Pancreas (tissue), 10 donors: ENCODE measurements at regions not wholly inside any gene's neighbourhood (a gene's known extent, or its start where the extent isn't known, plus 50 kb on each side); places are given as distances from the start of the nearest gene placed in this dataset.

Experiments
- ATAC-seq, 4 donors: fragments of 200-7000 bp; cut with Tn5 transposase; one replicate each; pipeline versions ENCODE4 v1.8.0 to v1.9.1; 2020; ENCODE audit warnings: mild to moderate bottlenecking in 4 of 4, moderate library complexity in 4 of 4
- DNase-seq, 6 donors: peaks; one replicate each; pipeline ENCODE4 v3.0.0-alpha.2; 2020
- FAIRE-seq: peaks from 2 replicates; lab custom pipeline; 2012; peaks lifted over from hg19 to GRCh38; lab: Jason Lieb, UNC
- H3K27ac ChIP-seq, 4 donors: fragments of 200-600 bp; sonication (generic); 1 replicate in 3 of 4; 2 replicates in 1 of 4; pipeline versions ENCODE4 v1.5.0 to v1.8.0; 2020
- H3K27me3 ChIP-seq, 4 donors: fragments of 200-600 bp; one replicate each; pipeline ENCODE4 v1.8.0; 2021
- H3K36me3 ChIP-seq, 3 donors: fragments of 200-600 bp; sonication (generic) in 1 of 3; one replicate each; pipeline versions ENCODE4 v1.5.0 to v1.8.0; 2020 to 2021
- H3K4me1 ChIP-seq, 3 donors: fragments of 200-600 bp; one replicate each; pipeline ENCODE4 v1.8.0; 2021
- H3K4me3 ChIP-seq, 4 donors: fragments of 200-600 bp; sonication (generic) in 2 of 4; one replicate each; pipeline versions ENCODE4 v1.5.0 to v1.8.0; 2020 to 2021
- H3K9me3 ChIP-seq, 4 donors: fragments of 200-600 bp; one replicate each; pipeline ENCODE4 v1.8.0; 2021
- CTCF ChIP-seq, 4 donors: fragments of 200-600 bp; sonication (generic) in 3 of 4; IDR thresholded peaks; one replicate each; pipeline versions ENCODE4 v1.5.0 to v1.8.0; 2021; ENCODE audit warnings: antibody characterized with exemption in 4 of 4
- WGBS, 2 donors: extraction: QIAGEN DNeasy Blood & Tissue Kit; methylation state at CpG; one replicate each; pipeline ENCODE4 v1.1.7; 2013; 5-methylcytosine and 5-hydroxymethylcytosine counted together
- intact Hi-C, 3 donors: fragments of 100-400 bp; cut with DNase I; formaldehyde crosslinking; loops; one replicate each; pipeline versions ENCODE4 v1.11.1 to v1.14.2; 2022
- donor health status: healthy with polysubstance abuse.
- donor health status: DM: no; HTN: no; CAD: no; lungs with moderate emphysema.
- donor health status: DM: no; HTN: no; CAD: no.
- donor health status: control.
- donor health status: control.
- donor health status: Bipolar disorder and iron deficiency.
- donor health status: DM: yes; HTN: yes; CAD: no.
- donor health status: DM: no; HTN: no; CAD: no.
- donor health status: DM: no; HTN: no; CAD: no.
- donor health status: DM: yes; HTN: yes; CAD: no.

DNA sequence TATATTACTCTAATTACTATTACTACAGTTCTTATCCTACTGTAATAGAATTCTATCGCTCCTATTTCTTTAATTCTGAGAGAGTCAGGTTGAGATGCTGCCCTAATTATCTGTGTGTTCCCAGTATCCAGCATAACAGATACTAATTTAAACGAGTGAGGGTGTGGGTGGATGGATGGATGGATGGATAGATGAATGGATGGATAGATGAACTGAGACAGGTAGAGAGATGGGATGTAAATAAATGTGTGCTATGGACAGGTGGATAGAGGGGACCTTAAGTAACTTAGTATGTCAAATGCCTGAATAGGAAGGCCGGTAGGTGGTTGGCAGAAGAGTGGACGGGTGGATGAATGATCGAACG, 143.6 kb upstream of the ADRA1B start:
- intact Hi-C loops, result no loop called here
- Histone ChIP-seq H3K9me3 (no peaks in the 10 kb centered on the region), H3K4me3 (peak overlapping the region in 1 of 4 donors; percentile 43), H3K4me1 (no peaks in the 10 kb centered on the region), H3K27ac (no peak overlapping the region), H3K27me3 (no peaks in the 10 kb centered on the region), H3K36me3 (no peaks in the 10 kb centered on the region)
- DNase-seq (no peak), ATAC-seq (no peak), FAIRE-seq (no peak)
- WGBS, 2 donors, result 44 to 52% methylated on average over 6 of the region's 6 CpGs
- TF ChIP-seq CTCF (IDR thresholded peaks at IDR 0.05), result no peak

- H3K27ac ChIP-seq, result no peak overlapping the region
- FAIRE-seq, result no peak
- no peaks in the 10 kb centered on the region for H3K9me3 ChIP-seq
- 2% methylated on average over 69 to 71 of the region's 71 CpGs for WGBS, 2 donors
- peak; percentile 34 to 77 (median 60) for DNase-seq
- ATAC-seq, result peak; percentile 73 to 94 (median 92)
- no peaks in the 10 kb centered on the region for H3K4me1 ChIP-seq
- TF ChIP-seq CTCF (IDR thresholded peaks at IDR 0.05), result no peak
- no peaks in the 10 kb centered on the region for H3K36me3 ChIP-seq
- no peaks in the 10 kb centered on the region for H3K27me3 ChIP-seq
- peak overlapping the region in 2 of 4 donors; percentile 26 to 43 for H3K4me3 ChIP-seq
- intact Hi-C loops, result no loop called here
Observed at GRCh38 chr5:159773062-159773924, 143.0 kb upstream of the ADRA1B start.

DNA sequence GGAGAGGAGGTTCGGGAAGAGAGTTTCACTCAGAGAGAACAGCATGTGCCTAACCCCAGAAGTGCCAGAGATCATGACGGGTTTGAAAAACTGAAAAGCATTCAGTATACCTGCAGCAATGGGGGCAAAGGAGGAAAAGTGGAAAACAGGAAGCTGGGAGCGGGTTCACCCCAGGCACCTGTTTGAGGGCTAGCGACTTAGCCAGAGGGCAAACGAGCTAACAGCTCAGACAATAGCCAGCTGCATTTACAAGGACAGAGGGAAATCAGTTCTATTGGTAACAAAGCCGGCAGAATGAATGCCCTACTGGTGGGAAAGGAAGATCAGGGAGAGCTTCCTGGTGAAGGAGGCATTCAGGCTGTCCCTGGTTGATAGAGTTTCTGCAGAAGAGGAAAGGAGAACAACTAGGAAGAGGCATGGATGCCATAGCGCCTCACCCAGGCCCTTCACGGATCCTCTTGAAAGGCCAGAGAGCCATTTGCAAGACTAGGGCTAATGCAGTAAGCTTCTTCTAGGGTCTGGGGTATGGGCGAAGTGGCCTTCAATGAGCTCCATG, 141.7 kb upstream of the ADRA1B start:
- DNase-seq, result no peak
- no peak overlapping the region for H3K27ac ChIP-seq
- 47 to 63% methylated on average over 9 of the region's 9 CpGs for WGBS, 2 donors

DNA sequence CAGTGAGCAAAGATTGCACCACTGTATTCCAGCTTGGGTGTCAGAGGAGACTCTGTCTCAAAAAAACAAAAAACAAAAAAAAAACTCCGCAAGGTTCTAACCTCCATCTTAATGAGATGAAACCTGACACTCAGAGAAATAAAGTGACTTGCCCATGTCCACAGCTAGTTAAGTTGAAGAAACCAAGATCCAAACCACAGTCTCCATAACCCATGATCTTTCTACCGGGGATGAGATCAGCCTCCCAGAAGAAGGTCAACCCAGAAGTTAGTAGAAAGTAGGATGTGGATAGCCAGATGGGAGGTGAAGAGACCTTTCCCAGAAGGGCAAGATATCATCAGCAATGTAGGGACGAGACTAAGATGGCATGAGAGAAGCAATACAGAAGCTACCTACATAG, 140.4 kb upstream of the ADRA1B start:
- WGBS, 2 donors, result 71 to 77% methylated on average over 3 of the region's 3 CpGs
- H3K27me3 ChIP-seq, result no peaks in the 10 kb centered on the region
- H3K27ac ChIP-seq, result no peak overlapping the region
- TF ChIP-seq CTCF (IDR thresholded peaks at IDR 0.05), result no peak
- DNase-seq (no peak), FAIRE-seq (no peak), ATAC-seq (no peak)
- no peaks in the 10 kb centered on the region for H3K36me3 ChIP-seq
- H3K9me3 ChIP-seq, result no peaks in the 10 kb centered on the region
- intact Hi-C loops, result no loop called here
- H3K4me3 ChIP-seq, result no peak overlapping the region
- no peaks in the 10 kb centered on the region for H3K4me1 ChIP-seq

More for the DNA sequence above, 141.7 kb upstream of the ADRA1B start:
- no peaks in the 10 kb centered on the region for H3K9me3 ChIP-seq
- intact Hi-C loops, result no loop called here
- ATAC-seq (no peak), FAIRE-seq (no peak)
- TF ChIP-seq CTCF (IDR thresholded peaks at IDR 0.05), result no peak
- H3K4me3 ChIP-seq, result no peak overlapping the region
- no peaks in the 10 kb centered on the region for H3K27me3 ChIP-seq
- no peaks in the 10 kb centered on the region for H3K36me3 ChIP-seq
- no peaks in the 10 kb centered on the region for H3K4me1 ChIP-seq
